ENCODE measurements at regions not wholly inside any gene's neighbourhood (a gene's known extent, or its start where the extent isn't known, plus 50 kb on each side); places are given as distances from the start of the nearest gene placed in this dataset.
A peak's percentile ranks its signal among the peaks of the same experiment; 100 is the strongest.

- Mint-ChIP-seq H3K4me1 (no peaks in the 10 kb centered on the region), H3K9me3 (no peaks in the 10 kb centered on the region), H3K27ac (no peak overlapping the region), H3K4me3 (no peak overlapping the region), H3K36me3 (ENCODE audit: low read depth) (no peaks in the 10 kb centered on the region), H3K27me3 (peaks cover 7% of the 10 kb centered on the region)
- ATAC-seq (replicated peaks): no peak
Measured at GRCh38 chr9:31067418-31067817, 1317.0 kb upstream of the ACO1 start.

DNA sequence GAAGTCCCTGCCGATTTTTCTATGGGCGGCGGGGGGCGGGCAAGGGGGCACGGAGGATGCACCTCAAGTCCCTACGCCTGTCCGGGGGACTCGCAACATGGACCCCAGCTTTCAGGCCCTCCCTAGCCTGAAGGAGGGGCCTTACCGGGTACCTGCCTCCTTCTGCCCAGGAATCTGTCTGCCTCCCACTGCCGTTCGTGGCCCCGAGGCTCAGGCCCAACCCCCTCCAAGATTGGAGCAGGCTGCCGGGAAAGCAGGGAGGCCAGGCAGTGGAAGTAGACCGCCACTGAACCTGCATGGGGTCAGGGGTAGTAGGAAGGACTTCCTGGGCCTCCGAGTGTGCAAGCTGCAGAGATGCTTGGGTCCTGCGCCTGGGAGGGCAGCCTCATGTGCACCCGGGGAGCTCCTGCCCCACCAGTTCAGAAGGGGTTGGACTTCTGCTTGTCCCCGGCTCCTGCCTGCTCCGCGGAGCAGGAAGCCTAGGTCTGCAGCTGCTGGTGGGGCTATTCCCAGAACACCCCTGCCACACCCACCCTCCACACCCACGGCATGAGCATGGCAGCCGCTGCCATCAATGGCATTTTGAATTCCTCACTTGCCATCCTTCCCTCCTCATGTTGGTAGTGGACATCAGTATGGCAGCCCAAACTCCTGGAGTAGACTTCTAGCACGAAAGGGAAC, 1312.7 kb upstream of the ACO1 start:
- no peak overlapping the region for H3K4me3 Mint-ChIP-seq
- H3K27ac Mint-ChIP-seq: no peak overlapping the region
- H3K4me1 Mint-ChIP-seq: no peaks in the 10 kb centered on the region
- no peaks in the 10 kb centered on the region for H3K36me3 Mint-ChIP-seq (ENCODE audit: low read depth)
- H3K27me3 Mint-ChIP-seq: peaks cover 4% of the 10 kb centered on the region
- no peak for ATAC-seq (replicated peaks)
- no peaks in the 10 kb centered on the region for H3K9me3 Mint-ChIP-seq

DNA sequence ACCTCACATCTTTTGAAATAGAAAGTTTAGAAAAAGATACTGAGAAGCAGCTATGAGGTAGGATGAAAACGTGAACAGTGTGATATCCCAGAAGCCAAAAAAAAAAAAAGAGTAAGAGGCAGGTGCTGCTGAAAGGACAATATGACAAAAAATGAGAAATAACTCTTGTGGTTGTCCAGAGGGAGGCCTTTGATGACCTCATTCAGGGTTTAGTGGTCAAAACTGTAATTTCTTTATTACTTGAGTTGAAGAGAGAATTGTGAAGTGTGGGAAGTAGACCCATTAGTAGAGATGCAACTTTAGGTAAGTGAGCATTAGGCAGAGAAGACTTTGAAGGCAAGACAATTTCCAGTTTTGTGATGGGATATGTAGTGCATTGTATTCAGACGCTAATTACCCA, 1306.3 kb upstream of the ACO1 start:
- no peaks in the 10 kb centered on the region for H3K36me3 Mint-ChIP-seq (ENCODE audit: low read depth)
- peak; percentile 38 for ATAC-seq (replicated peaks)
- H3K27me3 Mint-ChIP-seq: no peaks in the 10 kb centered on the region
- H3K4me3 Mint-ChIP-seq: no peak overlapping the region
- H3K27ac Mint-ChIP-seq: no peak overlapping the region
- no peaks in the 10 kb centered on the region for H3K9me3 Mint-ChIP-seq
- no peaks in the 10 kb centered on the region for H3K4me1 Mint-ChIP-seq

DNA sequence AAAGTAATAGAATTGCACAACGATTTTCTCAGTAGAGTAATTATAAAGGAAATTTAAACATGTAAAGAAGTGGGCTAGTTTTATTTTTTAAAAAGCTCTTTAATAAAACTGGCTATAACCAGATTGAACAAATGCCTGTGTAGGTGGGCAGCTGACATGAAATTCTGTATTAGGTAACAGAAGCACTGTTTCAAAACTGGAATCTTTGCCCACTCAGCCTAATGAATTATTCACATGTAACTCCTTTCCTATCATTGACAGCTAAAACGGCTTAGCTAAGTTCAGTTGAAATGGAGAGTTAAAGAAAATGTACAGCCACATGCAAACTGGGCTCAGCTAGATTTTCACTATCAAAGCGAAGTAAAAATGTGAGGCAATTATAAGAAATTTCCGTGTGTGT, 1300.1 kb upstream of the ACO1 start:
- Mint-ChIP-seq H3K36me3 (ENCODE audit: low read depth) (no peaks in the 10 kb centered on the region), H3K9me3 (no peaks in the 10 kb centered on the region), H3K27ac (no peak overlapping the region), H3K27me3 (no peaks in the 10 kb centered on the region), H3K4me3 (no peak overlapping the region), H3K4me1 (no peaks in the 10 kb centered on the region)
- ATAC-seq (replicated peaks): no peak

DNA sequence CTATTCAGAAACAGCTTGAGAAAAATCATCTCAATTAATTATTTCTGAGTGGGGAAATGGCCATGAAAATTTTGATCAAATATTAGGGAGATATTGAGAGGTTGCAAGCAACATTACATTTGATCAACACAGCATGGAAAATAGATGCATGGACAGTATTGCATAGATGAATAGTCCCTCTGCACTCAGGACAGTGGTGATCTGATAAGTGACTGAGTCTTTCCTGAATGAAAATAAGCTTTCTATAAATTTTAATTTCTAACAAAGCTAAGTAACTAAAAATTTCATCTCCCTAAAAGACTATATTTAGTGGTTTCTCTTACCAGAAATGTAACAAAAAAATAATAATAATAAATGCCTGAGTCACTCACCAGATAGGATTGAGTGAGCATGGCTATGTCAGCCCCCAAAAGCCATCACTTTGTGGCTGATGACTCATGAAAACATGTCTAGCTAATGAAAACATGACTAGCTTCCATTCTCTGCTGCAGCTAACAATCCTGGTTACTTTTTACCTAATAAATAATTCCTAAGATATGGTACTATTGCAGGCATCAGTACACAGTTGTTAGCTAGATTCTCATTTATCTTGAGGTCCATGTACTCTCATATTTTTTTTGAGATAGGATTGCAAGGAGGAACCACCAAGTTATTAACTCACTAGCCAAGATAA, 1294.8 kb upstream of the ACO1 start:
- Mint-ChIP-seq H3K27me3 (peaks cover 4% of the 10 kb centered on the region), H3K4me3 (no peak overlapping the region), H3K36me3 (ENCODE audit: low read depth) (no peaks in the 10 kb centered on the region), H3K9me3 (no peaks in the 10 kb centered on the region), H3K4me1 (no peaks in the 10 kb centered on the region), H3K27ac (no peak overlapping the region)
- ATAC-seq (replicated peaks): no peak

- Mint-ChIP-seq H3K4me1 (no peaks in the 10 kb centered on the region), H3K27me3 (peaks cover 4% of the 10 kb centered on the region), H3K36me3 (ENCODE audit: low read depth) (no peaks in the 10 kb centered on the region), H3K27ac (no peak overlapping the region), H3K9me3 (no peaks in the 10 kb centered on the region), H3K4me3 (no peak overlapping the region)
- ATAC-seq (replicated peaks): no peak
Measured at GRCh38 chr9:31100311-31100710, 1284.1 kb upstream of the ACO1 start.

DNA sequence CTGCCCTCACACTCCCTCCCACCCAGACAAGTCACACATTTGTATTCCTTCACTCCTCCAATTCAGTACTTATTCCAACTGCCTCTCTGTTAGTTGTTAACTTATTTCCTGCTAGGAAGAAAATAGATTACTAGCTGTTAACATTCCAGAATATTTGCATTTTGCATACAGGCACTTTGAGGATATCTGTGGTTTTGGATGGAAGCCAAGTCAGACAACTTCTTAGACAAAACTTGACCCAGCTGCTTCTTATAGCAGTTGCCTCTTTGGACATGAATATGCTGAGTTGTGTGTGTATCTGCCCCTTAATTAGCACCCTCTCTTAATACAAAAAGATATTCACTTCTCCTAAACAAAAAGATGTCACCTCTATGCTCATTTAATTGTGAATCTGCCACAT, 1280.6 kb upstream of the ACO1 start:
- Mint-ChIP-seq H3K27ac (no peak overlapping the region), H3K9me3 (no peaks in the 10 kb centered on the region), H3K27me3 (peaks cover 4% of the 10 kb centered on the region), H3K4me1 (no peaks in the 10 kb centered on the region), H3K4me3 (no peak overlapping the region), H3K36me3 (ENCODE audit: low read depth) (no peaks in the 10 kb centered on the region)
- no peak for ATAC-seq (replicated peaks)

- no peak overlapping the region for H3K4me3 Mint-ChIP-seq
- H3K9me3 Mint-ChIP-seq: no peaks in the 10 kb centered on the region
- no peak overlapping the region for H3K27ac Mint-ChIP-seq
- no peaks in the 10 kb centered on the region for H3K36me3 Mint-ChIP-seq (ENCODE audit: low read depth)
- peaks cover 4% of the 10 kb centered on the region for H3K27me3 Mint-ChIP-seq
- H3K4me1 Mint-ChIP-seq: no peaks in the 10 kb centered on the region
- no peak for ATAC-seq (replicated peaks)
Measured at GRCh38 chr9:31104249-31104648, 1280.2 kb upstream of the ACO1 start.

- Mint-ChIP-seq H3K27ac (no peak overlapping the region), H3K36me3 (ENCODE audit: low read depth) (no peaks in the 10 kb centered on the region), H3K4me1 (no peaks in the 10 kb centered on the region), H3K27me3 (peaks cover 4% of the 10 kb centered on the region), H3K9me3 (no peaks in the 10 kb centered on the region), H3K4me3 (no peak overlapping the region)
- no peak for ATAC-seq (replicated peaks)
Measured at GRCh38 chr9:31112491-31112890, 1272.0 kb upstream of the ACO1 start.

DNA sequence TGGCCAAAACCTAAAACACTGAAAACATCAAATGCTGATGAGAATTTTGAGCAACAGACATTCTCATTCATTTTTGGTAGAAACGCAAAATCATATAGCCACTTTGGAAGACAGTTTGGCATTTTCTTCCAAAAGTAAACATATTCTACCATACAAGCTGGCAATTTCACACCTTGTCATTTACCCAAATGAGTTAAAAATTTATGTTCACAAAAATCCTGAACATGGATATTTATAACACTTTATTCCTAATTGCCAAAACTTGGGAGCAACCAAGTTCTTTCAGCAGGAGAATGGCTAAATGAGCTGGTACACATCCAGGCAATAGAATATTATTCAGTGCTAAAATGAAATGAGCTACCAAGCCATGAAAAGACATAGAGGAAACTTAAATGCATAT, 1270.1 kb upstream of the ACO1 start:
- no peak overlapping the region for H3K27ac Mint-ChIP-seq

DNA sequence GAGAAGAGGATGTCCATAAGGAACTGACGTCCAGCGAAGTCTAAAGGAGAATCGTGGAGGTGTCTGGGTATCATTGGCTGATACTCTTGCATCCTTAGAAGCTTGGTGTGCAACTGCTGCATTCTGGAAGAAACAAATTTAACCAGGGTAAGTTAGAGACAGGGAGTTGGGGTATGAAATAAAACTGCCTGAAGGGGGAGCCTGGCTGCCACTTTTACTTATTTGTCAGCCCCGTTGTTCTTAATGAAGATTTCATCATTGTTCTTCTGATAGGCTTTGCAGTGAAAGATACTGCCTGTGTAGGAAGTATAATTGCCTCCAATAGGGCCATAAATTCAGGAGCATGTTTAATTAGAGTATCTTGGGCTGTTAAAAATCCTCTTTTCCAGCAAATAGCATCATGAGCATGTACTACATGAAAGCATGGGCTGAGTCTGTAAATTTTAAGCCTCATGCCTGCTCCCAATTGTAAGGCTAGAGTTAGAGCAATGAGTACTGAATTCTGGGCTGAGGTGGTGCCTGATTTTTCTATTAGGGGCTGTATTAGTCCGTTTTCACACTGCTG, 1264.5 kb upstream of the ACO1 start:
- no peaks in the 10 kb centered on the region for H3K9me3 Mint-ChIP-seq
- peaks cover 4% of the 10 kb centered on the region for H3K27me3 Mint-ChIP-seq
- H3K4me3 Mint-ChIP-seq: no peak overlapping the region
- H3K36me3 Mint-ChIP-seq (ENCODE audit: low read depth): no peaks in the 10 kb centered on the region
- ATAC-seq (replicated peaks): peak; percentile 31
- H3K4me1 Mint-ChIP-seq: no peaks in the 10 kb centered on the region
- H3K27ac Mint-ChIP-seq: no peak overlapping the region

More for the DNA sequence above, 1270.1 kb upstream of the ACO1 start:
- Mint-ChIP-seq H3K36me3 (ENCODE audit: low read depth) (no peaks in the 10 kb centered on the region), H3K9me3 (no peaks in the 10 kb centered on the region), H3K4me1 (no peaks in the 10 kb centered on the region), H3K4me3 (no peak overlapping the region), H3K27me3 (peaks cover 4% of the 10 kb centered on the region)
- no peak for ATAC-seq (replicated peaks)

DNA sequence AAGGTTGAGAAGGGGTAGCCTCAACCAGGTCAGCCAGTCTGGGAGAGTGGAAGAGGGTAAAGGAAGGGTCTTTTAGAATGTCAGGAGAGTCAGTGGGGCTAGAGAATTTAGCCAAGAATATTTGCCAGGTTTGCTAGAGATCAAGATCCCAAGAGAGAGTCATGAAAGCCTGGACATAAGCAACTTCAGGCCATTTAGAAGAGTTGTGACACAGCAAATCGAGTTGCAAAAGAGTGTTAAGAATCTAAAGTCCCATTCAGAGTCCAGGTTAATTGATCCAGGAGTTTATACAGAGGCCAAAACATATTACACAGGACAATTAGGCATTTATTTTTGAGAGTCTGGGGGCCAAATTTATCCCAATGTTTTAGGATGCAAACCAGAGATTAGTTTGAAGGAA, 1260.1 kb upstream of the ACO1 start:
- Mint-ChIP-seq H3K4me3 (no peak overlapping the region), H3K36me3 (ENCODE audit: low read depth) (no peaks in the 10 kb centered on the region), H3K4me1 (peaks cover 3% of the 10 kb centered on the region), H3K9me3 (no peaks in the 10 kb centered on the region), H3K27me3 (no peaks in the 10 kb centered on the region), H3K27ac (no peak overlapping the region)
- no peak for ATAC-seq (replicated peaks)

- Mint-ChIP-seq H3K4me1 (no peaks in the 10 kb centered on the region), H3K9me3 (no peaks in the 10 kb centered on the region), H3K27me3 (no peaks in the 10 kb centered on the region), H3K27ac (no peak overlapping the region), H3K4me3 (no peak overlapping the region), H3K36me3 (ENCODE audit: low read depth) (no peaks in the 10 kb centered on the region)
- no peak for ATAC-seq (replicated peaks)
Measured at GRCh38 chr9:31135567-31135966, 1248.9 kb upstream of the ACO1 start.

DNA sequence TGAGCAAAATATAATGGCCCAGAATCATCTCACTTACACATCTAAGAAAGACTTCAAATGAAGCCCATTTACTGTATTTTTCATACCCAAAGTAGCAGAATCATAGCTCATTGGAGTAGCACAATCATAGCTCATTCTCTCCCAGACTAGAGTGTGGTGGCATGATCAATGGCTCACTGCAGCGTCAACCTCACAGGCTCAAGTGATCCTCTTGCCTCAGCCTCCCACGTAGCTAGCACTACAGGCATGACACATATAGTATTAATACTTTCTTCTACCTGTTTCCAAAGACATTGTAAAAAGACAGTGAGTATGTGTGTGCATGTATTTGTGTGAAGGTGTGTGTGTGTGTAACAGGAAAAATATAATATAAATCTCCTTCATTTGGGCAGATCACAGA, 1247.9 kb upstream of the ACO1 start:
- no peak overlapping the region for H3K4me3 Mint-ChIP-seq
- no peaks in the 10 kb centered on the region for H3K9me3 Mint-ChIP-seq
- H3K36me3 Mint-ChIP-seq (ENCODE audit: low read depth): no peaks in the 10 kb centered on the region
- H3K4me1 Mint-ChIP-seq: no peaks in the 10 kb centered on the region
- ATAC-seq (replicated peaks): peak; percentile 34
- no peaks in the 10 kb centered on the region for H3K27me3 Mint-ChIP-seq
- H3K27ac Mint-ChIP-seq: no peak overlapping the region

Measured in activated T-helper 17 cell treated with anti-CD3 and anti-CD28 coated beads, Interleukin-2, amount 50 U/mL, for 72 hours (primary cell).